NCI-H1930 (cell line): ENCODE measurements at regions not wholly inside any gene's neighbourhood (a gene's known extent, or its start where the extent isn't known, plus 50 kb on each side); places are given as distances from the start of the nearest gene placed in this dataset.
"Not testable (repeated sequence)": the region's sequence is repeated elsewhere in the genome, so short reads cannot be mapped to it uniquely, and the experiment has no call there.

Source experiments
- DNase-seq, 2 experiments: peaks; one replicate each; lab custom pipeline; 2025; lab: John Stamatoyannopoulos, UW

- DNase-seq = no peak
These were observed 70.8 kb downstream of the YTHDF1 start for GRCh38 chr20:63145156-63145555.

GRCh38 chr20:63142933-63143332 is 73.0 kb downstream of the YTHDF1 start:
- no peak for DNase-seq

- no peak for DNase-seq
These were observed 74.4 kb downstream of the YTHDF1 start for GRCh38 chr20:63141531-63141930.

- no peak for DNase-seq
These were observed 75.2 kb downstream of the YTHDF1 start for GRCh38 chr20:63140514-63141433.

- DNase-seq = no peak
These were observed 76.1 kb downstream of the YTHDF1 start for GRCh38 chr20:63139837-63140236.

GRCh38 chr20:63139356-63139755 is 76.6 kb downstream of the YTHDF1 start:
- no peak for DNase-seq

GRCh38 chr20:63138855-63139341 is 77.0 kb downstream of the YTHDF1 start:
- no peak for DNase-seq

GRCh38 chr20:63137851-63138415 is 78.0 kb downstream of the YTHDF1 start:
- DNase-seq = no peak

GRCh38 chr20:63136296-63136695 is 79.6 kb downstream of the YTHDF1 start:
- DNase-seq = no peak

- no peak for DNase-seq
These were observed 80.5 kb downstream of the YTHDF1 start for GRCh38 chr20:63135411-63135810.

- DNase-seq = not testable (repeated sequence)
These were observed 81.1 kb downstream of the YTHDF1 start for GRCh38 chr20:63134711-63135361.

GRCh38 chr20:63134201-63134612 is 81.7 kb downstream of the YTHDF1 start:
- no peak for DNase-seq

- DNase-seq = no peak
These were observed 82.3 kb downstream of the YTHDF1 start for GRCh38 chr20:63133481-63134091.

- DNase-seq = no peak
These were observed 83.0 kb downstream of the YTHDF1 start for GRCh38 chr20:63132715-63133471.

- no peak for DNase-seq
These were observed 83.7 kb downstream of the YTHDF1 start for GRCh38 chr20:63132131-63132714.

GRCh38 chr20:63130658-63131577 is 85.0 kb downstream of the YTHDF1 start:
- no peak for DNase-seq

GRCh38 chr20:63129991-63130657 is 85.8 kb downstream of the YTHDF1 start:
- no peak for DNase-seq

GRCh38 chr20:63129376-63129965 is 86.5 kb downstream of the YTHDF1 start:
- no peak for DNase-seq

- no peak for DNase-seq
These were observed 87.0 kb downstream of the YTHDF1 start for GRCh38 chr20:63128956-63129355.
